OCI-LY3 (cell line): ENCODE measurements at regions not wholly inside any gene's neighbourhood (a gene's known extent, or its start where the extent isn't known, plus 50 kb on each side); places are given as distances from the start of the nearest gene placed in this dataset.

ENCODE experiments used
- H2AFZ ChIP-seq: fragments of 200-600, 300-600 bp; shearing (Covaris generic); 2 replicates; pipeline ENCODE4 v1.6.0; 2014; ENCODE audit warnings: antibody characterized with exemption, low read depth, low read length
- H3K27ac ChIP-seq: fragments of 200-600, 300-600 bp; sonication (generic); 2 replicates; pipeline ENCODE4 v1.5.1; 2014; ENCODE audit warnings: mild to moderate bottlenecking, low read length, moderate library complexity, mixed read lengths
- H3K27me3 ChIP-seq: fragments of 200-600, 300-600 bp; sonication (generic); 2 replicates; pipeline ENCODE4 v1.6.1; 2014; ENCODE audit warnings: low read depth, low read length, mixed read lengths
- H3K36me3 ChIP-seq: fragments of 200-600, 300-600 bp; sonication (generic); replicated peaks from 2 replicates; pipeline ENCODE3; 2014; ENCODE audit warnings: low read depth, low read length, mixed read lengths
- H3K4me1 ChIP-seq: fragments of 300-600, 200-600 bp; sonication (generic); 2 replicates; pipeline ENCODE4 v1.6.1; 2014; ENCODE audit warnings: low read length, mixed read lengths
- H3K4me2 ChIP-seq: fragments of 200-600, 300-600 bp; sonication (generic); 2 replicates; pipeline ENCODE4 v1.6.1; 2014; ENCODE audit warnings: low read length, mixed read lengths
- H3K4me3 ChIP-seq: fragments of 300-600, 200-600 bp; sonication (generic); 2 replicates; pipeline ENCODE4 v1.5.1; 2014; ENCODE audit warnings: antibody characterized with exemption, mild to moderate bottlenecking, low read length, moderate library complexity
- H3K79me2 ChIP-seq: fragments of 300-600, 200-600 bp; shearing (Covaris generic); 2 replicates; pipeline ENCODE4 v1.6.1; 2014; ENCODE audit warnings: mild to moderate bottlenecking, low read length, mixed read lengths
- H3K9ac ChIP-seq: fragments of 300-600, 200-600 bp; shearing (Covaris generic); 2 replicates; pipeline ENCODE4 v1.6.0; 2014; ENCODE audit warnings: mild to moderate bottlenecking, low read length, moderate library complexity
- H3K9me3 ChIP-seq: fragments of 200-600, 300-600 bp; shearing (Covaris generic); 2 replicates; pipeline ENCODE4 v1.6.1; 2014; ENCODE audit warnings: low read length, mixed read lengths; ENCODE audit not compliant: insufficient read depth
- H4K20me1 ChIP-seq: fragments of 200-600, 300-600 bp; sonication (generic); 2 replicates; pipeline ENCODE4 v1.6.1; 2016; ENCODE audit warnings: low read length, mixed read lengths; ENCODE audit not compliant: insufficient read depth
- EZH2phosphoT487 ChIP-seq: fragments of 200-600 bp; shearing (Covaris generic); IDR thresholded peaks from 2 replicates; pipeline ENCODE4 v1.6.1; 2018; ENCODE audit warnings: antibody characterized with exemption, mixed run types, low read depth
- TF ChIP-seq, protein P1 (sequence below): fragments of 200-600, 300-600 bp; sonication (generic); IDR thresholded peaks from 2 replicates; pipeline ENCODE4 v1.5.1; 2014; ENCODE audit warnings: antibody characterized with exemption, low read length, low read depth

DNA sequence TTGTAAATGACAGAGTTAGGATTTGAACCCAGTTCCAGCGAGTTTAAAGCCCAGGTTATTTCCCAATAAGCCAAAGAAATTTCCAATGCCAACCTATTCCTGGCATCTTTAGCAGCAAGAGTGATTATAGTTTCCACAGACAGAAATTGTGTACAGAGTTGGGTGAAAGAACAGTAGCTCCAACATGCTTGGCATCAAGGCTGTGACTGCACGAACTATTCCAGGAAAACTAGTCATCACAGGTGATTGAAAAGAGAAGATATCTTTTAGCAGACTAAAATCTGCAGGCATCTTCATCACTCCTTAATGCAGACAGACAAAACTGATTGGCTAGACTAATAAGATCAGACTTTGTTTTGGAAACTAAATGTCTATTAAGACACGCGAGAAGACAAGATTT is 262.7 kb upstream of the PLEKHG7 start:
- Histone ChIP-seq H3K4me1 (peaks cover 68% of the 10 kb centered on the region), H3K9me3 (peaks cover 6% of the 10 kb centered on the region)

GRCh38 chr12:92439420-92439805 is 263.4 kb upstream of the PLEKHG7 start:
- Histone ChIP-seq H3K9me3 (peaks cover 7% of the 10 kb centered on the region), H3K79me2 (no peaks in the 10 kb centered on the region), H2AFZ (no peak overlapping the region), H4K20me1 (no peaks in the 10 kb centered on the region), H3K36me3 (peaks cover 11% of the 10 kb centered on the region), H3K4me1 (peaks cover 68% of the 10 kb centered on the region), H3K4me2 (peak overlapping the region; percentile 24; the same call in 1 of the 2 replicates), H3K27me3 (no peaks in the 10 kb centered on the region), H3K27ac (no peak overlapping the region), H3K4me3 (no peak overlapping the region), H3K9ac (no peak overlapping the region)
- no peak for TF ChIP-seq EZH2phosphoT487
- TF ChIP-seq, protein P1, sequence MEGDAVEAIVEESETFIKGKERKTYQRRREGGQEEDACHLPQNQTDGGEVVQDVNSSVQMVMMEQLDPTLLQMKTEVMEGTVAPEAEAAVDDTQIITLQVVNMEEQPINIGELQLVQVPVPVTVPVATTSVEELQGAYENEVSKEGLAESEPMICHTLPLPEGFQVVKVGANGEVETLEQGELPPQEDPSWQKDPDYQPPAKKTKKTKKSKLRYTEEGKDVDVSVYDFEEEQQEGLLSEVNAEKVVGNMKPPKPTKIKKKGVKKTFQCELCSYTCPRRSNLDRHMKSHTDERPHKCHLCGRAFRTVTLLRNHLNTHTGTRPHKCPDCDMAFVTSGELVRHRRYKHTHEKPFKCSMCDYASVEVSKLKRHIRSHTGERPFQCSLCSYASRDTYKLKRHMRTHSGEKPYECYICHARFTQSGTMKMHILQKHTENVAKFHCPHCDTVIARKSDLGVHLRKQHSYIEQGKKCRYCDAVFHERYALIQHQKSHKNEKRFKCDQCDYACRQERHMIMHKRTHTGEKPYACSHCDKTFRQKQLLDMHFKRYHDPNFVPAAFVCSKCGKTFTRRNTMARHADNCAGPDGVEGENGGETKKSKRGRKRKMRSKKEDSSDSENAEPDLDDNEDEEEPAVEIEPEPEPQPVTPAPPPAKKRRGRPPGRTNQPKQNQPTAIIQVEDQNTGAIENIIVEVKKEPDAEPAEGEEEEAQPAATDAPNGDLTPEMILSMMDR, result no peak

More for the DNA sequence above, 262.7 kb upstream of the PLEKHG7 start:
- no peak overlapping the region for H3K9ac ChIP-seq
- H4K20me1 ChIP-seq, result no peaks in the 10 kb centered on the region
- no peak for TF ChIP-seq EZH2phosphoT487
- TF ChIP-seq, protein P1, result no peak
- H3K4me2 ChIP-seq, result no peak overlapping the region
- peaks cover 9% of the 10 kb centered on the region for H3K36me3 ChIP-seq
- no peak overlapping the region for H3K27ac ChIP-seq
- H3K79me2 ChIP-seq, result no peaks in the 10 kb centered on the region
- H3K4me3 ChIP-seq, result no peak overlapping the region
- no peak overlapping the region for H2AFZ ChIP-seq
- no peaks in the 10 kb centered on the region for H3K27me3 ChIP-seq

GRCh38 chr12:92438641-92439419 is 264.0 kb upstream of the PLEKHG7 start:
- Histone ChIP-seq H3K4me2 (peak overlapping the region; percentile 24), H3K9me3 (peaks cover 7% of the 10 kb centered on the region), H2AFZ (no peak overlapping the region), H3K4me3 (no peak overlapping the region), H4K20me1 (no peaks in the 10 kb centered on the region), H3K4me1 (peaks cover 68% of the 10 kb centered on the region), H3K27ac (no peak overlapping the region), H3K9ac (no peak overlapping the region), H3K79me2 (no peaks in the 10 kb centered on the region), H3K27me3 (no peaks in the 10 kb centered on the region), H3K36me3 (peaks cover 11% of the 10 kb centered on the region)
- no peak for TF ChIP-seq EZH2phosphoT487
- TF ChIP-seq, protein P1, result no peak

DNA sequence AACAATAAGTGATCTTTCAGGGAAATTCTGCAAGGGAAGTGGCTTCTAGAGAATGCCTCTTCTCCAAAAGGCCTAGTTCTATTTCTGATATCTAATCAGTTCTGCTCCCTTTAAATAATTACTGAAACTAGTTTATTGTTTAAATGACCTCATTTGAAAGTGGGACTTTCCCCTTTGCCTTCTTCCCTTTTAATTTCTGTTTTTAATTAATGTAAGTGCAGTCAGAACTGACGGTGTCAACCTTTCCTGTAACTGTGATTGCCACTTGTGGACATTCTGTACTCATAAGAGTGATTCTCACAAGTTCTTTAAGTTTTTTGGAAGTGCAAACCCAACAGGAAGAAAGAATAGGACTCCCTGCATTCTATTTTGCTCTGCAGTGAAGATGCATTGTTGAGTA is 265.3 kb upstream of the PLEKHG7 start:
- no peak overlapping the region for H2AFZ ChIP-seq
- H3K4me1 ChIP-seq, result peaks cover 71% of the 10 kb centered on the region
- no peak overlapping the region for H3K9ac ChIP-seq
- no peaks in the 10 kb centered on the region for H4K20me1 ChIP-seq
- peaks cover 8% of the 10 kb centered on the region for H3K36me3 ChIP-seq
- TF ChIP-seq, protein P1, result no peak
- no peak for TF ChIP-seq EZH2phosphoT487
- H3K27ac ChIP-seq, result peak overlapping the region; percentile 17; the same call in 1 of the 2 replicates
- no peaks in the 10 kb centered on the region for H3K27me3 ChIP-seq
- peaks cover 4% of the 10 kb centered on the region for H3K9me3 ChIP-seq
- no peaks in the 10 kb centered on the region for H3K79me2 ChIP-seq
- H3K4me2 ChIP-seq, result peak overlapping the region; percentile 27
- H3K4me3 ChIP-seq, result no peak overlapping the region
